IMR-90 (cell line): ENCODE measurements at regions not wholly inside any gene's neighbourhood (a gene's known extent, or its start where the extent isn't known, plus 50 kb on each side); places are given as distances from the start of the nearest gene placed in this dataset.
A peak's percentile ranks its signal among the peaks of the same experiment; 100 is the strongest.
"Not testable (repeated sequence)": the region's sequence is repeated elsewhere in the genome, so short reads cannot be mapped to it uniquely, and the experiment has no call there.

Source experiments
- ATAC-seq: fragments of 200-7000 bp; cut with Tn5 transposase; 2 replicates; pipeline ENCODE4 v1.9.1; 2020; ENCODE audit warnings: low read depth, mild to moderate bottlenecking, moderate library complexity
- BruUV-seq: library from RNA; stranded (reverse); fragments of 400-500 nt; replicated peaks from 2 replicates; lab custom pipeline; 2021; lab: Mats Ljungman, UMichigan
- CTCF ChIA-PET: fragments of 300-600 bp; formaldehyde crosslinking; extraction: SDS; loops from one replicate; lab custom pipeline; 2021; ENCODE audit warnings: antibody characterized with exemption; lab: Yijun Ruan, JAX
- POLR2A ChIA-PET: fragments of 300-600 bp; sonication (Branson Sonifier 250); formaldehyde crosslinking; loops from one replicate; lab custom pipeline; 2022; ENCODE audit warnings: antibody characterized with exemption; ENCODE audit not compliant: unreplicated experiment; lab: Charles Lee
- DNase-seq: peaks from one replicate; pipeline ENCODE4 v3.0.0; 2013
- H2AFZ ChIP-seq: replicated peaks from 2 replicates; pipeline ENCODE3; 2013; ENCODE audit warnings: low read length, mild to moderate bottlenecking; ENCODE audit not compliant: poor library complexity
- H2AK5ac ChIP-seq: 2 replicates; pipeline ENCODE4 v1.6.1; 2013; ENCODE audit warnings: low read depth, low read length, inconsistent platforms
- H2AK9ac ChIP-seq: replicated peaks from 2 replicates; pipeline ENCODE3; 2013; ENCODE audit warnings: mild to moderate bottlenecking, low read depth, low read length, moderate library complexity; ENCODE audit not compliant: poor library complexity
- H2BK120ac ChIP-seq: 2 replicates; pipeline ENCODE4 v1.6.1; 2013; ENCODE audit warnings: low read depth, low read length, inconsistent platforms
- H2BK15ac ChIP-seq: 3 replicates; pipeline ENCODE4 v1.6.1; 2013; ENCODE audit warnings: low read depth, low read length, inconsistent platforms
- H2BK20ac ChIP-seq: 2 replicates; pipeline ENCODE4 v1.6.1; 2013; ENCODE audit warnings: low read depth, mild to moderate bottlenecking, inconsistent platforms, low read length, moderate library complexity
- H2BK5ac ChIP-seq: 2 replicates; pipeline ENCODE4 v1.6.1; 2013; ENCODE audit warnings: mild to moderate bottlenecking, low read depth, low read length, inconsistent platforms; ENCODE audit not compliant: poor library complexity, severe bottlenecking
- H3K14ac ChIP-seq: replicated peaks from 2 replicates; pipeline ENCODE4 v1.6.1; 2013; ENCODE audit warnings: low read depth, low read length, inconsistent platforms
- H3K18ac ChIP-seq: 2 replicates; pipeline ENCODE4 v1.6.1; 2013; ENCODE audit warnings: low read depth, low read length, control low read depth
- H3K23ac ChIP-seq: 2 replicates; pipeline ENCODE4 v1.6.1; 2013; ENCODE audit warnings: low read depth, low read length, inconsistent platforms
- H3K27ac ChIP-seq: 2 replicates; pipeline ENCODE4 v1.5.1; 2013; ENCODE audit warnings: mild to moderate bottlenecking, control low read depth, low read length; ENCODE audit not compliant: insufficient read depth
- H3K27me3 ChIP-seq: 2 replicates; pipeline ENCODE4 v1.6.1; 2013; ENCODE audit warnings: low read length; ENCODE audit not compliant: control insufficient read depth, insufficient read depth
- H3K36me3 ChIP-seq: 2 replicates; pipeline ENCODE4 v1.6.1; 2013; ENCODE audit warnings: low read length, mixed read lengths; ENCODE audit not compliant: control insufficient read depth, insufficient read depth
- H3K4ac ChIP-seq: 2 replicates; pipeline ENCODE4 v1.6.1; 2013; ENCODE audit warnings: low read depth, low read length, inconsistent platforms
- H3K4me1 ChIP-seq: 2 replicates; pipeline ENCODE4 v1.6.1; 2013; ENCODE audit warnings: low read length, mixed read lengths; ENCODE audit not compliant: control insufficient read depth, insufficient read depth
- H3K4me2 ChIP-seq: 2 replicates; pipeline ENCODE4 v1.6.1; 2013; ENCODE audit warnings: low read depth, mild to moderate bottlenecking, control low read depth, low read length, moderate library complexity
- H3K4me3 ChIP-seq: 2 replicates; pipeline ENCODE4 v1.5.1; 2013; ENCODE audit warnings: low read depth, mild to moderate bottlenecking, control low read depth, low read length, moderate library complexity; ENCODE audit not compliant: insufficient read depth
- H3K56ac ChIP-seq: 2 replicates; pipeline ENCODE4 v1.6.1; 2013; ENCODE audit warnings: low read length, inconsistent platforms; ENCODE audit not compliant: insufficient read depth; ENCODE audit errors: extremely low read depth
- H3K79me1 ChIP-seq, 2 experiments: 2 replicates each; pipeline ENCODE4 v1.6.1; 2013; ENCODE audit warnings: low read length in 2 of 2, inconsistent platforms in 1 of 2, low read depth in 1 of 2
- H3K9ac ChIP-seq: 2 replicates; pipeline ENCODE4 v1.6.1; 2013; ENCODE audit warnings: low read depth, low read length, control low read depth
- H3K9me1 ChIP-seq: 2 replicates; pipeline ENCODE4 v1.6.1; 2013; ENCODE audit warnings: low read length, inconsistent platforms; ENCODE audit not compliant: insufficient read depth
- H3K9me3 ChIP-seq: 2 replicates; pipeline ENCODE4 v1.6.1; 2013; ENCODE audit warnings: low read length; ENCODE audit not compliant: control insufficient read depth, insufficient read depth
- H4K20me1 ChIP-seq: 2 replicates; pipeline ENCODE4 v1.6.1; 2013; ENCODE audit warnings: low read length, inconsistent platforms; ENCODE audit not compliant: insufficient read depth
- H4K5ac ChIP-seq: 2 replicates; pipeline ENCODE4 v1.6.1; 2013; ENCODE audit warnings: mild to moderate bottlenecking, low read depth, low read length, control low read depth
- H4K8ac ChIP-seq, 2 experiments: 2 replicates each; pipeline ENCODE4 v1.6.1; 2013; ENCODE audit warnings: low read depth in 2 of 2, low read length in 2 of 2, control low read depth in 1 of 2, inconsistent platforms in 1 of 2
- H4K91ac ChIP-seq: 2 replicates; pipeline ENCODE4 v1.6.1; 2013; ENCODE audit warnings: low read depth, low read length, inconsistent platforms; ENCODE audit not compliant: insufficient read depth
- CEBPB ChIP-seq: IDR thresholded peaks from 2 replicates; pipeline ENCODE4 v1.6.1; 2012; ENCODE audit warnings: low read depth, low read length, improper control_type of control experiment
- WGBS, 2 experiments: methylation state at CpG; one replicate each; pipeline versions ENCODE4 v1.1.5 to v1.1.7; 2013; ENCODE audit warnings: missing lambda C conversion rate in 2 of 2; ENCODE audit not compliant: insufficient read length in 1 of 2; ENCODE audit errors: extremely low coverage in 2 of 2; 5-methylcytosine and 5-hydroxymethylcytosine counted together
- dilution Hi-C: fragments of 300-500 bp; cut with HindIII; formaldehyde crosslinking; loops from one replicate; pipeline ENCODE4 v1.14.3; 2018; ENCODE audit warnings: low sequenced_read_pairs; ENCODE audit not compliant: unreplicated experiment
- in situ Hi-C: fragments of 300-500 bp; cut with MboI; formaldehyde crosslinking; loops from 3 replicates; pipeline ENCODE4 v1.14.3; 2019; ENCODE audit warnings: low sequenced_read_pairs, inconsistent platforms, mixed read lengths
- intact Hi-C: fragments of 100-400 bp; cut with micrococcal nuclease; formaldehyde crosslinking; loops from 2 replicates; pipeline ENCODE4 v1.10.0; 2022

GRCh38 chr5:33110496-33110895, 330.3 kb upstream of the TARS1 start:
- POLR2A ChIA-PET, H4K8ac ChIP-seq, H3K4ac ChIP-seq, H2BK5ac ChIP-seq, H3K9ac ChIP-seq, H4K5ac ChIP-seq, H2AFZ ChIP-seq, H3K56ac ChIP-seq, H3K9me1 ChIP-seq, H3K4me3 ChIP-seq, H4K91ac ChIP-seq, H2BK20ac ChIP-seq, H2AK5ac ChIP-seq, H3K18ac ChIP-seq, H2AK9ac ChIP-seq, CTCF ChIA-PET, in situ Hi-C loops, H2BK15ac ChIP-seq, H4K20me1 ChIP-seq, H3K9me3 ChIP-seq, ATAC-seq, intact Hi-C loops, H3K27me3 ChIP-seq, H3K79me1 ChIP-seq, H3K4me1 ChIP-seq, H3K4me2 ChIP-seq, H3K36me3 ChIP-seq, dilution Hi-C loops, H3K27ac ChIP-seq, BruUV-seq, H3K23ac ChIP-seq: not testable (repeated sequence)
- TF ChIP-seq CEBPB: peak; percentile 18; the same call in 1 of the 2 replicates
- peak overlapping the region; percentile 83; the same call in 1 of the 2 replicates for H3K14ac ChIP-seq
- WGBS, 2 experiments: 80% methylated on average over 1 of the region's 2 CpGs; no CpG with 5 or more reads in 1 of the 2 experiments
- DNase-seq: peak; percentile 41
- 0 out of 2 replicates have a peak overlapping the region, but pooled peaks have one; percentile 32 for H2BK120ac ChIP-seq
